H9 (cell line): ENCODE measurements at regions not wholly inside any gene's neighbourhood (a gene's known extent, or its start where the extent isn't known, plus 50 kb on each side); places are given as distances from the start of the nearest gene placed in this dataset.

Source experiments
- DNase-seq: peaks from one replicate; pipeline ENCODE4 v3.0.0-alpha.2; 2017
- H2AFZ ChIP-seq: one replicate; pipeline ENCODE4 v1.6.1; 2013; ENCODE audit warnings: mild to moderate bottlenecking, low read length, control low read depth, moderate library complexity
- H2AK5ac ChIP-seq: 2 replicates; pipeline ENCODE4 v1.6.1; 2013; ENCODE audit warnings: low read length, control low read depth, mixed read lengths; ENCODE audit not compliant: insufficient read length
- H2BK120ac ChIP-seq: one replicate; pipeline ENCODE4 v1.6.1; 2013; ENCODE audit warnings: low read depth, mild to moderate bottlenecking, low read length, control low read depth, inconsistent platforms; ENCODE audit not compliant: poor library complexity, severe bottlenecking
- H2BK12ac ChIP-seq: 2 replicates; pipeline ENCODE4 v1.6.1; 2013; ENCODE audit warnings: low read length, control low read depth, mixed read lengths, low read depth; ENCODE audit not compliant: insufficient read length
- H2BK15ac ChIP-seq: 2 replicates; pipeline ENCODE4 v1.6.1; 2013; ENCODE audit warnings: low read depth, low read length, control low read depth
- H2BK20ac ChIP-seq: one replicate; pipeline ENCODE4 v1.6.1; 2013; ENCODE audit warnings: low read depth, mild to moderate bottlenecking, low read length, control low read depth, inconsistent platforms; ENCODE audit not compliant: poor library complexity, severe bottlenecking
- H2BK5ac ChIP-seq: 2 replicates; pipeline ENCODE4 v1.6.1; 2013; ENCODE audit warnings: low read length, control low read depth, mixed read lengths; ENCODE audit not compliant: insufficient read length
- H3K14ac ChIP-seq: 2 replicates; pipeline ENCODE4 v1.6.1; 2013; ENCODE audit warnings: low read length, control low read depth; ENCODE audit not compliant: insufficient read depth
- H3K18ac ChIP-seq: 2 replicates; pipeline ENCODE4 v1.6.1; 2013; ENCODE audit warnings: low read depth, mild to moderate bottlenecking, mixed read lengths, low read length, control low read depth; ENCODE audit not compliant: insufficient read length
- H3K23ac ChIP-seq: 2 replicates; pipeline ENCODE4 v1.6.1; 2013; ENCODE audit warnings: low read length, control low read depth, mixed read lengths, low read depth; ENCODE audit not compliant: insufficient read length
- H3K23me2 ChIP-seq: 2 replicates; pipeline ENCODE4 v1.6.1; 2013; ENCODE audit warnings: low read depth, mild to moderate bottlenecking, mixed read lengths, low read length, control low read depth; ENCODE audit not compliant: insufficient read length, poor library complexity, severe bottlenecking
- H3K27ac ChIP-seq: 2 replicates; pipeline ENCODE4 v1.5.1; 2013; ENCODE audit warnings: low read length, control low read depth, mixed read lengths, low read depth; ENCODE audit not compliant: insufficient read length
- H3K27me3 ChIP-seq: 2 replicates; pipeline ENCODE4 v1.6.1; 2013; ENCODE audit warnings: low read length, control low read depth, inconsistent platforms; ENCODE audit not compliant: insufficient read depth
- H3K4ac ChIP-seq: 2 replicates; pipeline ENCODE4 v1.6.1; 2013; ENCODE audit warnings: low read depth, mild to moderate bottlenecking, control low read depth, inconsistent platforms, low read length, moderate library complexity
- H3K4me1 ChIP-seq: 2 replicates; pipeline ENCODE4 v1.6.1; 2013; ENCODE audit warnings: low read length, control low read depth, inconsistent platforms; ENCODE audit not compliant: insufficient read depth
- H3K4me2 ChIP-seq: 2 replicates; pipeline ENCODE4 v1.6.1; 2013; ENCODE audit warnings: low read length, control low read depth, mixed read lengths; ENCODE audit not compliant: insufficient read length, insufficient read depth
- H3K56ac ChIP-seq: 2 replicates; pipeline ENCODE4 v1.6.1; 2013; ENCODE audit warnings: low read depth, mild to moderate bottlenecking, mixed read lengths, low read length, control low read depth; ENCODE audit not compliant: insufficient read length
- H3K79me1 ChIP-seq: 2 replicates; pipeline ENCODE4 v1.6.1; 2013; ENCODE audit warnings: low read depth, mild to moderate bottlenecking, moderate library complexity, low read length, control low read depth, inconsistent platforms; ENCODE audit not compliant: insufficient read depth, poor library complexity, severe bottlenecking
- H3K79me2 ChIP-seq: 2 replicates; pipeline ENCODE4 v1.6.1; 2013; ENCODE audit warnings: low read length, control low read depth, inconsistent platforms; ENCODE audit not compliant: insufficient read depth
- H3K9ac ChIP-seq: 2 replicates; pipeline ENCODE4 v1.6.1; 2013; ENCODE audit warnings: low read length, control low read depth, mixed read lengths; ENCODE audit not compliant: insufficient read length; ENCODE audit errors: extremely low read depth
- H3K9me3 ChIP-seq: one replicate; pipeline ENCODE4 v1.6.1; 2013; ENCODE audit warnings: low read depth, low read length, inconsistent platforms; ENCODE audit not compliant: control insufficient read depth
- H3T11ph ChIP-seq: one replicate; pipeline ENCODE4 v1.6.1; 2013; ENCODE audit warnings: mild to moderate bottlenecking, low read length, control low read depth, inconsistent platforms
- H4K20me1 ChIP-seq: one replicate; pipeline ENCODE4 v1.6.1; 2013; ENCODE audit not compliant: control insufficient read depth, insufficient read length, insufficient read depth
- H4K5ac ChIP-seq: 2 replicates; pipeline ENCODE4 v1.6.1; 2013; ENCODE audit warnings: low read depth, mild to moderate bottlenecking, mixed read lengths, low read length, control low read depth; ENCODE audit not compliant: insufficient read length
- H4K8ac ChIP-seq: replicated peaks from 2 replicates; pipeline ENCODE4 v1.6.1; 2013; ENCODE audit warnings: low read length, control low read depth, mixed read lengths, low read depth; ENCODE audit not compliant: insufficient read length
- H4K91ac ChIP-seq: 2 replicates; pipeline ENCODE4 v1.6.1; 2013; ENCODE audit warnings: low read depth, mild to moderate bottlenecking, moderate library complexity, mixed read lengths, low read length, control low read depth; ENCODE audit not compliant: insufficient read length
- H3K27ac Mint-ChIP-seq, 3 experiments: 2 replicates in 2 of 3; 3 replicates in 1 of 3; pipeline ENCODE4 v1.8.0; 2020 to 2021; ENCODE audit warnings: mixed read lengths in 3 of 3, mild to moderate bottlenecking in 1 of 3, moderate library complexity in 1 of 3
- H3K27me3 Mint-ChIP-seq: 2 replicates; pipeline ENCODE4 v1.8.0; 2021; ENCODE audit warnings: low read depth, mild to moderate bottlenecking, moderate library complexity, mixed read lengths
- H3K36me3 Mint-ChIP-seq, 3 experiments: 2 replicates in 2 of 3; 3 replicates in 1 of 3; pipeline ENCODE4 v1.8.0; 2020 to 2021; ENCODE audit warnings: low read depth in 3 of 3, mixed read lengths in 3 of 3; ENCODE audit not compliant: insufficient read depth in 1 of 3
- H3K4me1 Mint-ChIP-seq, 2 experiments: 2 replicates each; pipeline ENCODE4 v1.8.0; 2020; ENCODE audit warnings: mixed read lengths in 2 of 2
- H3K4me3 Mint-ChIP-seq, 2 experiments: 2 replicates in 1 of 2; 3 replicates in 1 of 2; pipeline ENCODE4 v1.8.0; 2020 to 2021; ENCODE audit warnings: mild to moderate bottlenecking in 2 of 2, mixed read lengths in 2 of 2, moderate library complexity in 1 of 2
- H3K9me3 Mint-ChIP-seq, 2 experiments: 2 replicates in 1 of 2; 3 replicates in 1 of 2; pipeline ENCODE4 v1.8.0; 2020; ENCODE audit warnings: mild to moderate bottlenecking in 2 of 2, mixed read lengths in 2 of 2, moderate library complexity in 1 of 2
- CTCF ChIP-seq: fragments of 200-600 bp; sonication (generic); conservative IDR thresholded peaks from 3 replicates; pipeline ENCODE4 v1.8.0; 2021; ENCODE audit warnings: antibody characterized with exemption, mild to moderate bottlenecking
- WGBS: extraction: QIAGEN DNeasy Blood & Tissue Kit; methylation state at CpG from one replicate; pipeline ENCODE4 v1.1.7; 2013; ENCODE audit warnings: missing lambda C conversion rate, low lambda C conversion rate, mixed read lengths; ENCODE audit not compliant: insufficient read length; ENCODE audit errors: extremely low coverage; 5-methylcytosine and 5-hydroxymethylcytosine counted together

- Histone ChIP-seq H2BK12ac (no peak overlapping the region), H2BK120ac (no peak overlapping the region), H3K4me1 (peaks cover 4% of the 10 kb centered on the region; the same call in 1 of the 2 replicates), H4K8ac (no peak overlapping the region), H4K20me1 (no peaks in the 10 kb centered on the region), H3K9me3 (no peaks in the 10 kb centered on the region), H3K23me2 (no peaks in the 10 kb centered on the region), H3K4me2 (no peak overlapping the region), H3K14ac (no peak overlapping the region), H3K79me1 (no peaks in the 10 kb centered on the region), H3T11ph (no peak overlapping the region), H4K5ac (no peak overlapping the region), H2AFZ (no peak overlapping the region), H3K23ac (no peak overlapping the region), H3K4ac (no peak overlapping the region), H2BK5ac (no peak overlapping the region), H3K56ac (no peak overlapping the region), H3K9ac (no peak overlapping the region), H3K79me2 (no peaks in the 10 kb centered on the region), H2BK20ac (no peak overlapping the region), H4K91ac (no peak overlapping the region), H2BK15ac (no peak overlapping the region), H3K18ac (no peak overlapping the region), H2AK5ac (no peak overlapping the region), H3K27ac (no peak overlapping the region), H3K27me3 (no peaks in the 10 kb centered on the region)
- no peak for TF ChIP-seq CTCF
- Mint-ChIP-seq H3K36me3 (no peaks in the 10 kb centered on the region), H3K27me3 (peaks cover 8% of the 10 kb centered on the region), H3K9me3 (no peaks in the 10 kb centered on the region; a peak in 1 of 5 replicates), H3K27ac (no peak overlapping the region), H3K4me3 (no peak overlapping the region), H3K4me1 (peaks cover 21 to 25% of the 10 kb centered on the region in 2 experiments)
- no peak for DNase-seq
- no CpG with 5 or more reads among the region's 1 CpG for WGBS
Measured at GRCh38 chr14:61191733-61192132, 89.4 kb downstream of the TMEM30B start.
